Activated B cell treated with CpG ODN at 0.5 μM for 24 hours (primary cell): ENCODE measurements at regions not wholly inside any gene's neighbourhood (a gene's known extent, or its start where the extent isn't known, plus 50 kb on each side); places are given as distances from the start of the nearest gene placed in this dataset.

Experiments
- ATAC-seq: fragments of 200-7000 bp; cut with Tn5 transposase; one replicate; pipeline ENCODE4 v1.10.0; 2021; ENCODE audit warnings: low read depth, mild to moderate bottlenecking, moderate library complexity
- CTCF ChIA-PET: fragments of 350-600 bp; sonication (Branson Sonifier 250); formaldehyde crosslinking; loops from one replicate; lab custom pipeline; 2021; ENCODE audit warnings: antibody characterized with exemption; lab: Charles Lee
- POLR2A ChIA-PET: fragments of 350-600 bp; sonication (Branson Sonifier 250); formaldehyde crosslinking; loops from one replicate; lab custom pipeline; 2021; ENCODE audit warnings: antibody characterized with exemption; lab: Charles Lee
- DNase-seq: peaks from one replicate; pipeline ENCODE4 v3.0.0; 2022
- H3K27ac Mint-ChIP-seq: one replicate; pipeline ENCODE4 v1.8.0; 2020; ENCODE audit warnings: mixed read lengths
- H3K27me3 Mint-ChIP-seq: one replicate; pipeline ENCODE4 v1.8.0; 2021; ENCODE audit warnings: mixed read lengths
- H3K36me3 Mint-ChIP-seq: one replicate; pipeline ENCODE4 v1.8.0; 2021; ENCODE audit warnings: low read depth, mixed read lengths
- H3K4me1 Mint-ChIP-seq: one replicate; pipeline ENCODE4 v1.8.0; 2021; ENCODE audit warnings: mixed read lengths
- H3K4me3 Mint-ChIP-seq: one replicate; pipeline ENCODE4 v1.8.0; 2020; ENCODE audit warnings: mild to moderate bottlenecking, mixed read lengths
- H3K9me3 Mint-ChIP-seq: one replicate; pipeline ENCODE4 v1.8.0; 2020; ENCODE audit warnings: mixed read lengths
- CTCF ChIP-seq: fragments of 200-600 bp; IDR thresholded peaks from one replicate; pipeline ENCODE4 v1.8.0; 2022; ENCODE audit warnings: antibody characterized with exemption, mild to moderate bottlenecking
- intact Hi-C: fragments of 100-400 bp; cut with micrococcal nuclease; formaldehyde crosslinking; loops from one replicate; pipeline ENCODE4 v1.15.1; 2024

- Mint-ChIP-seq H3K9me3 (peaks cover 17% of the 10 kb centered on the region), H3K27me3 (peaks cover 18% of the 10 kb centered on the region), H3K4me3 (no peak overlapping the region), H3K36me3 (no peaks in the 10 kb centered on the region), H3K27ac (no peak overlapping the region), H3K4me1 (no peaks in the 10 kb centered on the region)
- POLR2A ChIA-PET = no interaction called here
- no peak for TF ChIP-seq CTCF
- no peak for ATAC-seq
- DNase-seq = no peak
- intact Hi-C loops = no loop called here
- CTCF ChIA-PET = no interaction called here
Measured at GRCh38 chr1:181257117-181257516, 168.6 kb downstream of the IER5 start.

GRCh38 chr1:181259026-181259745 is 170.7 kb downstream of the IER5 start:
- no peaks in the 10 kb centered on the region for H3K4me1 Mint-ChIP-seq
- no peak overlapping the region for H3K27ac Mint-ChIP-seq
- no peak for ATAC-seq
- no peaks in the 10 kb centered on the region for H3K36me3 Mint-ChIP-seq
- ChIA-PET CTCF (no interaction called here), POLR2A (no interaction called here)
- intact Hi-C loops = no loop called here
- no peak for DNase-seq
- no peak overlapping the region for H3K4me3 Mint-ChIP-seq
- H3K9me3 Mint-ChIP-seq = peaks cover 13% of the 10 kb centered on the region
- no peak for TF ChIP-seq CTCF
- H3K27me3 Mint-ChIP-seq = peaks cover 21% of the 10 kb centered on the region

GRCh38 chr1:181260271-181260670 is 171.8 kb downstream of the IER5 start:
- H3K27me3 Mint-ChIP-seq = peaks cover 21% of the 10 kb centered on the region
- intact Hi-C loops = no loop called here
- H3K27ac Mint-ChIP-seq = no peak overlapping the region
- H3K9me3 Mint-ChIP-seq = peaks cover 5% of the 10 kb centered on the region
- no peaks in the 10 kb centered on the region for H3K36me3 Mint-ChIP-seq
- POLR2A ChIA-PET = no interaction called here
- CTCF ChIA-PET = interaction anchor here (0.7 kb wide), 1 partner anchor 1068 kb away, joined by 4 read pairs; no protein-coding TSS in a partner anchor
- ATAC-seq = no peak
- TF ChIP-seq CTCF = no peak
- H3K4me1 Mint-ChIP-seq = no peaks in the 10 kb centered on the region
- DNase-seq = no peak
- H3K4me3 Mint-ChIP-seq = no peak overlapping the region

GRCh38 chr1:181260994-181261393 is 172.5 kb downstream of the IER5 start:
- H3K9me3 Mint-ChIP-seq = no peaks in the 10 kb centered on the region

GRCh38 chr1:181262069-181262468 is 173.6 kb downstream of the IER5 start:
- CTCF ChIA-PET = no interaction called here
- peaks cover 4% of the 10 kb centered on the region for H3K9me3 Mint-ChIP-seq

More at GRCh38 chr1:181260994-181261393, 172.5 kb downstream of the IER5 start:
- ChIA-PET POLR2A (no interaction called here), CTCF (interaction anchor here (0.7 kb wide), 1 partner anchor 1067 kb away, joined by 4 read pairs; no protein-coding TSS in a partner anchor)
- no peaks in the 10 kb centered on the region for H3K36me3 Mint-ChIP-seq
- no peaks in the 10 kb centered on the region for H3K4me1 Mint-ChIP-seq
- ATAC-seq (no peak), DNase-seq (no peak)
- H3K4me3 Mint-ChIP-seq = no peak overlapping the region
- no peak for TF ChIP-seq CTCF
- intact Hi-C loops = no loop called here
- H3K27ac Mint-ChIP-seq = no peak overlapping the region
- peaks cover 21% of the 10 kb centered on the region for H3K27me3 Mint-ChIP-seq

More at GRCh38 chr1:181262069-181262468, 173.6 kb downstream of the IER5 start:
- no peak for TF ChIP-seq CTCF
- Mint-ChIP-seq H3K27ac (no peak overlapping the region), H3K4me1 (no peaks in the 10 kb centered on the region), H3K27me3 (peaks cover 17% of the 10 kb centered on the region), H3K4me3 (no peak overlapping the region), H3K36me3 (no peaks in the 10 kb centered on the region)
- POLR2A ChIA-PET = no interaction called here
- intact Hi-C loops = no loop called here
- no peak for ATAC-seq
- DNase-seq = no peak
